ENCODE measurements at regions not wholly inside any gene's neighbourhood (a gene's known extent, or its start where the extent isn't known, plus 50 kb on each side); places are given as distances from the start of the nearest gene placed in this dataset.

DNA sequence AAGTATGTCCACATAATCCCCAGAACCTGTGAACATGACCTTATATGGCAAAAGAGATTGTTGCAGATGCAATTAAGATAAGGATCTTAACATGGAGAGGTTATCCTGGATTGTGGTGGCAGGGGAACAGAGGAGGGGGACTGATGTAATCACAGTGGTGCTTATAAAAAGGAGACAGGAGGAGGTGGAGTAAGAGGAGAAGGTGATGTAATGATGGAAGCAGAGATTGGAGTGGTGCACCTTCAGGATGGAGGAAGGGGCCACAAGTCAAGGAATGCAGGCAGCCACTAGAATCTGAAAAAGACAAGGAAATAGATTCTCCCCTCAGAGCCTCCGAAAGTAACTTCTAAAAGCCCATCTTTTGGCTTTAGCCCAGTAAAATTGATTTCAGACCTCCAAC, 388.4 kb downstream of the BCOR start:
- TF ChIP-seq POLR2AphosphoS5 (IDR thresholded peaks at IDR 0.05; ENCODE audit: low read depth, low read length) (no peak), CTCF (IDR thresholded peaks at IDR 0.05) (no peak), TAF1 (IDR thresholded peaks at IDR 0.05; ENCODE audit: borderline replicate concordance, low read depth, low read length) (no peak), ZBTB33 (IDR thresholded peaks at IDR 0.05; ENCODE audit: borderline replicate concordance, low read depth) (no peak), MAX (IDR thresholded peaks at IDR 0.05; ENCODE audit: low read depth) (no peak), SIN3A (IDR thresholded peaks at IDR 0.05; ENCODE audit: borderline replicate concordance, low read depth, low read length) (no peak)
